Activated CD8-positive, alpha-beta memory T cell treated with anti-CD3 and anti-CD28 coated beads, Interleukin-2, amount 10 ng/mL, durations not matched to agents 7 days and 5 days (primary cell): ENCODE measurements at regions not wholly inside any gene's neighbourhood (a gene's known extent, or its start where the extent isn't known, plus 50 kb on each side); places are given as distances from the start of the nearest gene placed in this dataset.

Experiments used
- ATAC-seq: fragments of 150-1000 bp; cut with Tn5 transposase; one replicate; pipeline ENCODE4 v1.10.0; 2021; ENCODE audit warnings: moderate library complexity
- CTCF ChIA-PET: fragments of 350-600 bp; sonication (Branson Sonifier 250); formaldehyde crosslinking; loops from one replicate; lab custom pipeline; 2021; ENCODE audit warnings: antibody characterized with exemption; lab: Charles Lee
- DNase-seq: peaks from one replicate; pipeline ENCODE4 v3.0.0-alpha.2; 2020
- H3K27ac Mint-ChIP-seq: one replicate; pipeline ENCODE4 v1.8.0; 2021; ENCODE audit warnings: mild to moderate bottlenecking, mixed read lengths
- H3K27me3 Mint-ChIP-seq: one replicate; pipeline ENCODE4 v1.8.0; 2021; ENCODE audit warnings: mixed read lengths
- H3K36me3 Mint-ChIP-seq: one replicate; pipeline ENCODE4 v1.8.0; 2021; ENCODE audit warnings: mild to moderate bottlenecking, mixed read lengths
- H3K4me1 Mint-ChIP-seq: one replicate; pipeline ENCODE4 v1.8.0; 2021; ENCODE audit warnings: mixed read lengths
- H3K4me3 Mint-ChIP-seq: one replicate; pipeline ENCODE4 v1.8.0; 2021; ENCODE audit warnings: mild to moderate bottlenecking, moderate library complexity, mixed read lengths
- H3K9me3 Mint-ChIP-seq: one replicate; pipeline ENCODE4 v1.8.0; 2022; ENCODE audit warnings: low read depth, mixed read lengths

DNA sequence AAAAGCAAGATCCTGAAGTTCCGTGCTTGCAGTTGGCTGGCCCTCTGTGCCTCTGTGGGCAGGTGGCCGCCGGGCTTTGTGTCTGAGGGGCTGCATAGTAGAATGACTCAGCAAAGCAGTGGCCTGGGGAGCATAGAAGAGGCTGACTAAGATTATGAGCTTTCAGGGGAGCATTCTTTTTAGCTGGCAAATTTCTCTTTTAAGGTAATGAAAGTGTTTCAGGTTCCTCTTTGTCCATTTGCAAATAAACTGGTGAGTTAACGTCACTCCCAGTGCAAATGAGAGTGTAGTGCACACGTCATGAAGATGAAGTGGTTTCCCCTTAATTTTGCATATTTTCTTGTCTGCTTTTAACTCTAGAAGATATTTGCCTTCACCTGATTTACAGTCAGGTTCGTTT, 98.6 kb downstream of the BCL2L11 start:
- H3K9me3 Mint-ChIP-seq, result peaks cover 11% of the 10 kb centered on the region
- no peaks in the 10 kb centered on the region for H3K4me1 Mint-ChIP-seq
- H3K4me3 Mint-ChIP-seq, result no peak overlapping the region
- CTCF ChIA-PET, result no interaction called here
- no peak for DNase-seq
- H3K36me3 Mint-ChIP-seq, result peaks cover 25% of the 10 kb centered on the region
- no peak for ATAC-seq
- peaks cover 10% of the 10 kb centered on the region for H3K27me3 Mint-ChIP-seq
- no peak overlapping the region for H3K27ac Mint-ChIP-seq

DNA sequence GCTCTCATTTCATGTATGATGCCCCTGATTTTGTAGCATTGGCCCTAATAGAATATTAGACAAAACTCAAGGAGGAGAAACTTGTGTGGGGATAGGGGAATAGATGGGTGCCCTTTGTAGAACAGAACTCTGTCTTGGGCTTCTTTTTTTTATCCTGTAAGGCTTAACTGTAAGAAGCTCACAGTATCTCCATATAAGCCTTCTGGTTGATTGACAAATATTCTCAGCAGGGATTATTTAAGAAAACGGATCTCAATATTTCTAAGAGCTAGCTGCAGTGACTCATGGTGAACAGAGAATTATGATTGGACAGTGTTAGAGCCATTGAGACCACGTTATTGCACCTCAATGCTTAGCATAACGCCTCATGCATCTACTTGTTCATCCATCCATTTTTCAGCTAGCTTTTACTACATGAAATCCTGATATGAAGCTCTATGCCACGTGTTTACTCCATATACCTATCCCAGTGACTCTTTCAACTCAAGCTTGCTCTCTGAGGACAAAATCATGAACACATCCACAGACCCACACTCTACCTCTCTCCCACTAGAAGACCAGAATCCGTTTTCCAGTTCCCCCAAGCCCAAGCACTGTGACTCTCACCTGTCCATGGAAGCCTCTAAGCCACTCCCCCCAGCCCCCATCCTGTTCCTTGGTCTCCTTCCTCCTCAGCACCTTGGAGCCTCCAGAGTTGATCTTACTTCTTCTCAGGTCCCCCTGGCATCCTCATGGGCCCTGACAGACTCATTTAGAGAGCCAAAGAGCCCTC, 99.2 kb downstream of the BCL2L11 start:
- Mint-ChIP-seq H3K4me3 (no peak overlapping the region), H3K36me3 (peaks cover 18% of the 10 kb centered on the region), H3K27me3 (peaks cover 9% of the 10 kb centered on the region), H3K9me3 (peaks cover 8% of the 10 kb centered on the region), H3K27ac (no peak overlapping the region), H3K4me1 (no peaks in the 10 kb centered on the region)
- ATAC-seq, result no peak
- DNase-seq, result no peak
- CTCF ChIA-PET, result no interaction called here

DNA sequence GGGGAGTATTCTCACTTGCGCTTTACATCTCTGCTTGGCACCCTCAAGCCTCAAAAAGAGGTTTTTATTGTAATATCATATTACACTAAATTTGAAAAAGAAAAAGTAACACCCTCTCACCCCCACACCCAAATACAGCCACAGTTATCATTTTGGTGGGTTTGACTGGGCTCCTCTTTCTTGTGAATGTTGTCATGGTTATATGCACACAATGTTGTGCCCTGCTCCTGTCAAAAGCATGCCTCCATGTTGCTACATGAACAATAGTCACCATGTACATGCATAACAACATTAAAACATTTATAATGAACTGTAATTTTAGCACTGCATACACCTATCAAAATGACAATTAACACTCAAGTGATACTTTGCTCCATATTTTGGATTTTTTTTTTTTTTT, 100.2 kb downstream of the BCL2L11 start:
- H3K4me1 Mint-ChIP-seq, result no peaks in the 10 kb centered on the region
- CTCF ChIA-PET, result no interaction called here
- no peak overlapping the region for H3K27ac Mint-ChIP-seq

DNA sequence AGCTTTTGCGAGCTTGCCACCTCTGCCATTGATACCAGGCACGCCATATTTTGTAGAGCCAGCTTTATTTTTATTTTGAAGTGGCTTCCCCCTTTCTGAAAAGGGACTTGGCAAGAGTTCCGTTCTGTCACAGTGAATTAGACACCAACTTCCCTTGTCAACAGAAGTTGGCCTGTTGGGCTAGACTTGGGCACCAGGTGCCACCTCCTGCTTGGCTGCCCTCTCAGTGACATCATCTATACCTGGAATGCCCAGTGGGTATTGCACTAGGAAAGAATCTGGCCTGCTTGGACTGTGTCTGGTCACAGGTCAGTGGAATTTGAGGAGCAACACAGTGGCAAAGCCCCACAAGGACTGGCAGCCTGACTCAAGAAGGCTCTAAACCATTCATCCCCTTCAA, 101.0 kb downstream of the BCL2L11 start:
- H3K27me3 Mint-ChIP-seq, result peaks cover 12% of the 10 kb centered on the region
- CTCF ChIA-PET, result no interaction called here
- peaks cover 22% of the 10 kb centered on the region for H3K36me3 Mint-ChIP-seq
- H3K9me3 Mint-ChIP-seq, result peaks cover 12% of the 10 kb centered on the region
- H3K4me1 Mint-ChIP-seq, result no peaks in the 10 kb centered on the region
- no peak for DNase-seq
- no peak overlapping the region for H3K27ac Mint-ChIP-seq
- H3K4me3 Mint-ChIP-seq, result no peak overlapping the region
- no peak for ATAC-seq

More for the DNA sequence above, 100.2 kb downstream of the BCL2L11 start:
- H3K27me3 Mint-ChIP-seq, result peaks cover 10% of the 10 kb centered on the region
- ATAC-seq (no peak), DNase-seq (no peak)
- H3K4me3 Mint-ChIP-seq, result no peak overlapping the region
- H3K36me3 Mint-ChIP-seq, result peaks cover 23% of the 10 kb centered on the region
- peaks cover 12% of the 10 kb centered on the region for H3K9me3 Mint-ChIP-seq

DNA sequence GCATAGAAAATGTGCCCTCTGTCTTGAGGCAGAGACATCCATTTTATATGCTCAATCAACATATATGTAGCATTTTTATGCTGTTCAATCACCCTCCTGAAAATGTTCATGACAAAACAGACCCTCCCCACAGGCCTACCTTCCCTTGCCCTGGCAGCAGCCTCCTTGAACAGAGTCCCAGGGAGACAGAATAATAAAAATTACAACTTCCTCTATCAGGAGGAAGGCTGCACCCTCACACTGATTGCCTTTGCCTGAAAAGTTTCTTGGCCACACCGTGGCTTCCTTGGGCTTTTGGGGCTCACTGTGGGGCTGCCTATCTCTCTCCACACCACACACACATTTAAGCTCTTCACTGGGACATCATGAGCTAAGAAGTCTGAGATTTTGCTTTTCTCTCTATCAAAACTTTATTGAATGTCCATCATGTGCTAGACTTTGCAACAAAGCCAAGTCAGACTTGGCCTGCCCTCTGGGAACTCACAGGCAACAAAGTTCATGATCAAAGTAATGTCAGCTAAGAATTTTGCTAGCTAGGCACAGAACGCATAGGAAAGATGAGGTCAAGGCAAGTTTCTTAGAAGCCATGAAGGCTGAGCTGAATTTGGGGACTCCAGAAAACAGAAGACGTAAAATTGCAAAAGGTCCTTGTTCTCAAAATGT, 101.6 kb downstream of the BCL2L11 start:
- ATAC-seq (no peak), DNase-seq (peak; percentile 33)
- Mint-ChIP-seq H3K36me3 (peaks cover 21% of the 10 kb centered on the region), H3K4me3 (no peak overlapping the region), H3K4me1 (no peaks in the 10 kb centered on the region), H3K27ac (no peak overlapping the region), H3K9me3 (peaks cover 12% of the 10 kb centered on the region), H3K27me3 (peaks cover 17% of the 10 kb centered on the region)
- CTCF ChIA-PET, result no interaction called here

DNA sequence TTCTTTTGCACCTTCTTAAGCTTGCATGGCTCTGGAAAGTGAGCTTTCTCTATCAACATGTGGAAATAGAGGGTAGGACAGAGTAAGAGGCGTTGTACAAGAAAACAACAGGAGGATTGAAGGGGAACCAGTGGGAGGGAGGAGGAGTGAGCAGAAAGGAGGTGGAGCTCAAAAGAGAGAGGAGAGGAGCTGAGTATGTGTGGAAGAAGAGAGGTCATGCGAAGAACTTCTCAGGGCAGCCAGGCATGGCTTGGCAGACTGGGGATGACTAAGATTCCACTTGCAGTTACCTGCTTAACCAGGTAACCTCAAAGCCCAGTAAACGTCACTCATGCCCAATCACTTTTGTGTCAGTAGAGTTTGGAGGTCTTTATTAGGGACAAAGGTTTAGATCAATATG, 105.1 kb downstream of the BCL2L11 start:
- DNase-seq (no peak), ATAC-seq (no peak)
- CTCF ChIA-PET, result no interaction called here
- Mint-ChIP-seq H3K4me1 (no peaks in the 10 kb centered on the region), H3K27me3 (peaks cover 25% of the 10 kb centered on the region), H3K9me3 (peaks cover 17% of the 10 kb centered on the region), H3K27ac (no peak overlapping the region), H3K36me3 (peaks cover 32% of the 10 kb centered on the region), H3K4me3 (no peak overlapping the region)

DNA sequence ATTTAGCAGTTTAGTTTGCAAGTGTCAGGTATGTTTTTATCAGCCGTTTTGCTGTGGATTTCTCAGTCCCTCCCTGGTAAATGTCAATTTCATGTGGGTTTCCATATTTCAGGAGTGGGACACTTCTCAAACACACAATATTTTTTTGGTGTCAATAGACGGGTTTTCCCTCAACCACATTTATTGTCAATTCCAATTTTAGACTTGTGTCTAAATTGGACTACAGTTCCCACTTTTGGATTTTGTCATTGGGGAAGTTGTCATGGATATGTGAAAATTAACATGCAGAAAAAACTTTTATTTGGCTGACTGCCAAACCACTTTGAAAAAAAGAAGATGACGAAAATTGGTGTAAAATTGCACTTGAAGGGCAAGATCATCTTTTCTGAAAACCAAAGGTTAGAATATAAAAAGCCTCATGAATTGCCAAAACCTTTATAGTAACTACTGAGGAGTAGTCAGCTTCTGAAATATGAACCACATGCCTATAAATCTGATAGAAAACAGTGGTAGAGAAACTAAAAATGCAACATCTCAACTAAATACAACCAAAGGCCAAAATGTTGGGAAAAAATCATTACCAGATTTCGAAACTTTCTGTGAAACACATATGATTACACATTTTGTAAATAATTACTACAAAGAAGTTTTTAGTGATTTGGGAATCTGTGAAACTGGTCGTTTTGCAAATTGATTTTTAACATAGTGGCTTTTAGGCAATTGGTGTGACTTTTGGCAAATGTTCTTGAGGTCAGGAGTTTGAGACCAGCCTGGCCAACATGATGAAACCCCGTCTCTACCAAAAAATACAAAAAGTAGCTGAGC, 106.4 kb downstream of the BCL2L11 start:
- peaks cover 26% of the 10 kb centered on the region for H3K27me3 Mint-ChIP-seq
- CTCF ChIA-PET, result no interaction called here
- no peak for DNase-seq
- no peak for ATAC-seq
- peaks cover 17% of the 10 kb centered on the region for H3K9me3 Mint-ChIP-seq
- H3K4me3 Mint-ChIP-seq, result no peak overlapping the region
- H3K27ac Mint-ChIP-seq, result no peak overlapping the region
- H3K4me1 Mint-ChIP-seq, result no peaks in the 10 kb centered on the region
- peaks cover 37% of the 10 kb centered on the region for H3K36me3 Mint-ChIP-seq

DNA sequence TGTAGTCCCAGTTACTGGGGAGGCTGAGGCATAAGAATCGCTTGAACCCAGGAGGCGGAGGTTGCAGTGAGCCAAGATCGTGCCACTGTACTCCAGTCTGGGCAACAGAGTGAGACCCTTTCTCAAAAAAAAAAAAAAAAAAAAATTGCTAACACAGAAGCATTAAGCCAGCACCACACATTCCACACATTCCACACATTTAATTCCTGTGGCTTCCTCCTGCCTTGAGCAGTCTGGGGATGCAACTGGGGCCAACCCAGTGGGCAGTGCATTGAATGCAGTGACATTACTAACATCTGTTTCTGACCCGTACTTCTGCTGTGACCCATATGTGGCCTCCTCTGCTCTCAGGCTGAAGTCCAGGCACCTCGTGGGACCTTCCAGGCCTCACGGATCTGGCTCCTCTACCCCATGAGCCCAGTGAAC, 107.0 kb downstream of the BCL2L11 start:
- no peak for DNase-seq
- CTCF ChIA-PET, result no interaction called here

DNA sequence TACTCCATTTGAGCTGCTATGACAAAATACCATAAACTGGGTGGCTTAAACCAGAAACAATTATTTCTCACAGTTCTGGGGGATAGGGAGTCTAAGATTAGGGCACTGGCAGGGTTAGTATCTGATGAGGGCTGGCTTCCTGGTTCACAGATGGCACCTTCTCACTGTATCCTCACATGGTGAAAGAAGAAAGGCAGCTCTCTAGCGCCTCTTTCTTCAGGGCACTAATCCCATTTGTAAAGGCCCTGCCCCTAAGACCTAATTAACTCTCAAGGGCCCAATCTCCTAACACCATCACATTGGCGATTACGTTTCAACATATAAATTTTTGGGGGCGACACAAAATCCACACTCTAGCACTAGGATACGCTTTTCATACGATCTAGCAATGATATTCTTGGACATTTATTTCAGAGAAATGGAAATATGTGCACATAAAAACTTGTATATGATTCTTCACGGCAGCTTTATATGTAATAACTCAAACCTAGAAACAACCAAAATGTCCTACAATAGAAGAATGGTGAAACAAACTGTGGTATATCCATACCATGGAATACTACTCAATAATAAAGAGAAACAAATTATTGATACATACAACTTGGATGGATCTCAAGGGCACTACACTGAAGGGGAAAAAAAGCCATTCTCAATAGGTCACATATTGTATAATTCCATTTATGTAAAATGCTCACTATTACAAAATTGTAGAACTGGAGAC, 111.0 kb downstream of the BCL2L11 start:
- Mint-ChIP-seq H3K9me3 (peaks cover 5% of the 10 kb centered on the region), H3K27me3 (peaks cover 25% of the 10 kb centered on the region), H3K4me1 (no peaks in the 10 kb centered on the region), H3K27ac (no peak overlapping the region), H3K4me3 (no peak overlapping the region), H3K36me3 (peaks cover 34% of the 10 kb centered on the region)
- ATAC-seq, result no peak
- CTCF ChIA-PET, result no interaction called here
- DNase-seq, result peak; percentile 7

More for the DNA sequence above, 107.0 kb downstream of the BCL2L11 start:
- Mint-ChIP-seq H3K9me3 (peaks cover 13% of the 10 kb centered on the region), H3K36me3 (peaks cover 32% of the 10 kb centered on the region), H3K4me3 (no peak overlapping the region), H3K27ac (no peak overlapping the region), H3K4me1 (no peaks in the 10 kb centered on the region), H3K27me3 (peaks cover 26% of the 10 kb centered on the region)
- ATAC-seq, result no peak

DNA sequence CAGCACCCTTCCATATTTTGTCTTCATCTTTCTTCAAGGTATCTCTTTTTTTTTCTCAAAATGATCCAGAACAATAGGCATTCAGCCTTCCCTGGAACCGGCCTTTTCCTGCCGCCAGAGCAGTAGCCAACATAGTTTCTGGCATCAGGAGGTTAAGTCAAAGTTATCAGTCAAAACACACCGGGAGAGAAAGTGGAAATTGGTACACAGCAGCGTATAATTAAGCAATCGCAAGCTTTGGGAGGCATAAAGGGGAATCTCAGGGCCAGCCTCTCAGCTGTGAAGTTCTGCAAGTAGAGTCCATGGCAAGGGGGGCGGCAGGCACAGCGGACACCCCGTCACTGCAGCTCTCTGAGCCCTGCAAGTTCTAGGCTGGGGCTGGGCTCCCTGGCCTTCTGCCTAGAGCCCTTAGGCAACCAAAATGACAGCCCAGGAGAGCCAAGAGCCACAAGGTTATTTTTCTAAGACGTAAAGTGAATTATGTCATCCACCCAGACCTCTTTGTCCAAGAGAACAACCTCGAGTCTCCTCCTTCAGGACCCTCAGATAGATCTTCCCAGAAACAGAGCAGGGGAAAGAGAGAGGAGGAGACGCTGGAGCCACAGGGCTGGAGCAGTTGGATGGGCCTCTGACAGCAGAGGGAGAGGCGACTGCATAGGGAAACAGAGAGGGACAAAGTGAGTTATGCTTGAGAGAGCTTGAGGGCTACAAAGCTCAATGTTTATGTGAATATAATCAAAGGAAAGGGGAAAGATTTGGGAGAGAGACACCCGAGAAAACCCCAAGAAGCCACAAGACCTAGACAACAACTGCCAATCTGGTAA, 114.7 kb downstream of the BCL2L11 start:
- no peak for DNase-seq
- CTCF ChIA-PET, result no interaction called here
- Mint-ChIP-seq H3K4me3 (no peak overlapping the region), H3K27me3 (peaks cover 9% of the 10 kb centered on the region), H3K9me3 (peaks cover 3% of the 10 kb centered on the region), H3K36me3 (peaks cover 47% of the 10 kb centered on the region), H3K27ac (no peak overlapping the region), H3K4me1 (peaks cover 19% of the 10 kb centered on the region)
- ATAC-seq, result no peak

DNA sequence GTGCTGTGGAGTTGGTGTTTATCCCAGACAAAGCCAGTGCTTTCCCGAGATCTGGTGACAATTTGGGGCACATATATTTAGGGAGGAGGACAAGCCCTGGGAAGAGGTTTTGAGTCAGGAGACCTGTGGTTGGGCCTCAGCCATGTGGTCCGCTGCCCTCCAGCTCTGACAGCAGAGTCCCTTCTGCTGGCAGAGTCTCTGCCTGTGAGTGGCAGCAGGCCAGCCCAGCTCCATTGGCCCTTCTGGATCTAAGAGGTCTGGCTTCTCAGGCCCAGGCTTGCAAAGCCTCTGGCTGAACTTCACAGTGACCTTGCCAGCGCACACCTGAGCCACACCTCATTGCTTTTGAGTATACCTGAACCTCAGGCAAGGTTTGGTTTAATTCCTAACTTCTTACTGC, 115.3 kb downstream of the BCL2L11 start:
- ATAC-seq (no peak), DNase-seq (no peak)
- Mint-ChIP-seq H3K27ac (no peak overlapping the region), H3K4me1 (peaks cover 19% of the 10 kb centered on the region), H3K36me3 (peaks cover 48% of the 10 kb centered on the region), H3K27me3 (peaks cover 4% of the 10 kb centered on the region), H3K4me3 (no peak overlapping the region), H3K9me3 (no peaks in the 10 kb centered on the region)
- CTCF ChIA-PET, result no interaction called here

DNA sequence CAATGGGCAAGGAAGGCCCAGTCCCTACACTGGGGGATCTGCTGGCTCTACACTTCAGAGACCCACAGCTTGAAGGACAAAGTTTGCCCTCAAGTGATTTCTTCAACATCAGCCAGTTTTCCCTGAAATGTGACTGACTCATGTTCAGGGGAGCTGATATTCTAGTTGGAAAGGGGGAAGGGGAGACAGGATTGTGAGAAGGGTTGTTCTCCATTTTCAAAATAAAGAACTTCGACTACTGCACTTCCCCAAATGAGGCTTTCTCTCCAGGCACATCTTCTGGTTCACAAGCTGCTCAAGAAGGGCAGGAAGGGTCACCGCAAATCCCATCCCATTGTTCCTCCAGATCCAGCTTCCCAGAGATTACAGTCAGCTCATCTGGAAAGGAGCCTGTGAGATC, 117.6 kb downstream of the BCL2L11 start:
- no peak overlapping the region for H3K4me3 Mint-ChIP-seq
- peaks cover 19% of the 10 kb centered on the region for H3K4me1 Mint-ChIP-seq
- DNase-seq, result no peak
- no peak for ATAC-seq
- peaks cover 46% of the 10 kb centered on the region for H3K36me3 Mint-ChIP-seq
- no peaks in the 10 kb centered on the region for H3K9me3 Mint-ChIP-seq
- CTCF ChIA-PET, result no interaction called here
- no peak overlapping the region for H3K27ac Mint-ChIP-seq
- H3K27me3 Mint-ChIP-seq, result peaks cover 4% of the 10 kb centered on the region
